ENCODE measurements at regions not wholly inside any gene's neighbourhood (a gene's known extent, or its start where the extent isn't known, plus 50 kb on each side); places are given as distances from the start of the nearest gene placed in this dataset.

DNA sequence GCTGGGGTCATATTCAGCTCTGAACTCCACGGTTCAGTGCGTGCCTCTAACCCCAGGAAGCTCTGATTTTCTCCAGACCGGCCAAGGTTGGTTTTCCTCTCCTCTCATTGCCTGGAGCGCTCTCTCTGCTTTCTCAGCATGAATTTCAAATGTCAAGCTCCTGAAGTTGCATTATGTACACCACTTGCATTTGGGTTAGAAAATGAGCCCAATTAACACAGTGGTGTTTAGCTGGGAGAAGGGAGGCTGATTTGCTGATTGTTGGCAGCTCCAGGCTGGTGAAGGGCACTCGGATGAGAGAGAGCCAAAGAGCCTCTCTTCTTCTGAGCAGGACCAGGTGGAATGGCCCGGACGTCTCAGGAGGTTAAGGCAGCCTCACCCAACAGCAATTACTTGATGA, 570.9 kb downstream of the VRK1 start:
- TF ChIP-seq CTCF (conservative IDR thresholded peaks at IDR 0.05): no peak
- no peak overlapping the region for H3K27ac ChIP-seq

DNA sequence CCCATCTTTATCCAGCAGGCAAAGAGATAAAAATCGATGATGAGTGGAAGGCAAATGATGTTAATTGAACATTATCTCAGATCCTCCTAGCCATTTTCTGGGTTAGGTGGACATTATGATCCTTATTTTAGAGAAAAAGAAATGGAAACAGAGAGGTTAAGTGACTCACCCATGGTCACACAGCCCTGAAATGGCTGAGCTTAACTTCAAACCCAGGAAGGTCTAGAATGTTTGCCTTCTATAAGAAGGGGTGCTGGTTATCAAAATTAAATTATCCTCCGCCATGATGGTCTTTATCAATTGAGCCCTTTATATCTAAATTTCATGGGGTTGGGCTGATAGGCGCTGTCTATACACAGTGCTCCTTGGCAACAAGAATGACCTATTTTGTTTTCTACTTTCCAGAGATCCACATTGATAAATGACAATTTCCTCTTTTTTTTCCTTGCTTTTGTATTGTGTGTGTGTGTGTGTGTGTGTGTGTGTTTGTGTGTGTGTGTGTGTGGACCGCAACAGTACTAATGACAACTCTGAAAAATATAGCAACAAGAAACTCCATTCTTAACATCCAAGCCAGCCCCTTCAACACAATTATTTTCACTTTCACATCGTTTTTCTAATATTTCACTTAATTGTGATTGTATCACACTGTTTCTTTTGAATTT, 571.9 kb downstream of the VRK1 start:
- no peak overlapping the region for H3K27ac ChIP-seq
- TF ChIP-seq CTCF (conservative IDR thresholded peaks at IDR 0.05): no peak

- no peak overlapping the region for H3K27ac ChIP-seq
- TF ChIP-seq CTCF (conservative IDR thresholded peaks at IDR 0.05): no peak
Measured at GRCh38 chr14:97369901-97370300, 572.7 kb downstream of the VRK1 start.

- no peak for TF ChIP-seq CTCF (conservative IDR thresholded peaks at IDR 0.05)
- no peak overlapping the region for H3K27ac ChIP-seq
Measured at GRCh38 chr14:97376310-97376709, 579.1 kb downstream of the VRK1 start.

DNA sequence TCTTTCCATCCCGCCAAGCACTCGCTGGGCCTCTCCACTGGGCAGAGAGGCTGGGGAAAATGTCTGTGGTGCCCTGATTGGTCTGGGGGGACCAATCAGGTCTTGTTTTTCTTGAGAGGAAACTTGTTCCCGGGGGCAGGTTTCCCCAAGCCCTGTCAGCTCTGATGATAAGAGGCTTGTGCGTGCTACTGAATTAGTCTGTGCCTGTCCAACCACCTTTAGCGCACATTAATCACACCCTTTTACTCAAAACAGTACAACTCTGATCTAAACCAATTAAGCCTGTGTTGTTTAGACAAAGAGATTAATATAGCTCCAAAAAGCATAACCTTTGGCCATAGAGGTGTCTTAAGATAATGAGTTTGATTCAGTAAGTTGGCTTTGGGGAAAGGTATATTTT, 580.4 kb downstream of the VRK1 start:
- no peak for TF ChIP-seq CTCF (conservative IDR thresholded peaks at IDR 0.05)
- no peak overlapping the region for H3K27ac ChIP-seq

- TF ChIP-seq CTCF (conservative IDR thresholded peaks at IDR 0.05): no peak
- no peak overlapping the region for H3K27ac ChIP-seq
Measured at GRCh38 chr14:97379091-97379531, 581.9 kb downstream of the VRK1 start.

GRCh38 chr14:97380539-97380941, 583.4 kb downstream of the VRK1 start:
- TF ChIP-seq CTCF (conservative IDR thresholded peaks at IDR 0.05): no peak
- H3K27ac ChIP-seq: no peak overlapping the region
